Vagina (tissue), 2 donors: ENCODE measurements at regions not wholly inside any gene's neighbourhood (a gene's known extent, or its start where the extent isn't known, plus 50 kb on each side); places are given as distances from the start of the nearest gene placed in this dataset.

ENCODE experiments used
- DNase-seq, 2 donors: peaks; one replicate each; pipeline ENCODE4 v3.0.0-alpha.2; 2017; ENCODE audit errors: extremely low spot score in 2 of 2
- H3K27ac ChIP-seq: fragments of 200-600 bp; sonication (generic); one replicate; pipeline ENCODE4 v1.5.1; 2019
- H3K27me3 ChIP-seq: fragments of 200-600 bp; sonication (generic); one replicate; pipeline ENCODE4 v1.5.1; 2019
- H3K36me3 ChIP-seq, 2 donors: fragments of 200-600 bp; sonication (generic); one replicate each; pipeline ENCODE4 v1.5.1; 2017 to 2019
- H3K4me1 ChIP-seq: fragments of 200-600 bp; sonication (generic); one replicate; pipeline ENCODE4 v1.5.1; 2019
- H3K4me3 ChIP-seq, 2 donors: fragments of 200-600 bp; sonication (generic); 1 replicate in 1 of 2; 2 replicates in 1 of 2; pipeline ENCODE4 v1.5.1; 2016 to 2019
- H3K9me3 ChIP-seq: fragments of 200-600 bp; sonication (generic); one replicate; pipeline ENCODE4 v1.5.1; 2019
- CTCF ChIP-seq, 3 experiments: fragments of 450-650 bp in 2 of 3; fragments of 200-600 bp in 1 of 3; sonication (generic) in 1 of 3; IDR thresholded peaks; one replicate each; pipeline ENCODE4 v1.5.1; 2017 to 2019; ENCODE audit warnings: antibody characterized with exemption in 3 of 3, mild to moderate bottlenecking in 2 of 3, moderate library complexity in 2 of 3
- POLR2A ChIP-seq, 2 donors: fragments of 450-650 bp; IDR thresholded peaks; one replicate each; pipeline ENCODE4 v1.6.1; 2017; ENCODE audit warnings: antibody characterized with exemption in 2 of 2, mild to moderate bottlenecking in 2 of 2, moderate library complexity in 2 of 2
- POLR2AphosphoS5 ChIP-seq, 2 donors: sonication (generic); formaldehyde crosslinking; IDR thresholded peaks; one replicate each; pipeline ENCODE4 v1.9.0; 2017; ENCODE audit warnings: antibody characterized with exemption in 2 of 2, mild to moderate bottlenecking in 2 of 2, low read depth in 1 of 2; ENCODE audit not compliant: insufficient read depth in 1 of 2
- intact Hi-C: fragments of 100-400 bp; cut with DNase I; formaldehyde crosslinking; loops from one replicate; pipeline ENCODE4 v1.15.1; 2023

GRCh38 chr2:5995832-5996231 is 303.6 kb downstream of the SOX11 start:
- Histone ChIP-seq H3K27ac (no peak overlapping the region), H3K27me3 (no peaks in the 10 kb centered on the region), H3K4me3 (no peak overlapping the region), H3K36me3 (no peaks in the 10 kb centered on the region), H3K9me3 (no peaks in the 10 kb centered on the region), H3K4me1 (no peaks in the 10 kb centered on the region)
- intact Hi-C loops, result no loop called here
- no peak for TF ChIP-seq POLR2A (IDR thresholded peaks at IDR 0.05)
- no peak for TF ChIP-seq CTCF (IDR thresholded peaks at IDR 0.05)
- no peak for TF ChIP-seq POLR2AphosphoS5 (IDR thresholded peaks at IDR 0.05; ENCODE audit: insufficient read depth in 1 of 2, low read depth in 1 of 2)
- no peak for DNase-seq

GRCh38 chr2:6008186-6008585 is 316.0 kb downstream of the SOX11 start:
- Histone ChIP-seq H3K4me3 (no peak overlapping the region), H3K36me3 (no peaks in the 10 kb centered on the region), H3K27ac (no peak overlapping the region), H3K27me3 (no peaks in the 10 kb centered on the region), H3K4me1 (no peaks in the 10 kb centered on the region), H3K9me3 (no peaks in the 10 kb centered on the region)
- intact Hi-C loops, result no loop called here
- no peak for DNase-seq
- TF ChIP-seq POLR2AphosphoS5 (IDR thresholded peaks at IDR 0.05; ENCODE audit: insufficient read depth in 1 of 2, low read depth in 1 of 2) (no peak), CTCF (IDR thresholded peaks at IDR 0.05) (no peak), POLR2A (IDR thresholded peaks at IDR 0.05) (no peak)

- TF ChIP-seq CTCF (IDR thresholded peaks at IDR 0.05), result no peak
- no peak for TF ChIP-seq POLR2AphosphoS5 (IDR thresholded peaks at IDR 0.05; ENCODE audit: insufficient read depth in 1 of 2, low read depth in 1 of 2)
- TF ChIP-seq POLR2A (IDR thresholded peaks at IDR 0.05), result no peak
- no peak overlapping the region for H3K27ac ChIP-seq
- no peak overlapping the region for H3K4me3 ChIP-seq
- no peak for DNase-seq
- intact Hi-C loops, result no loop called here
- H3K27me3 ChIP-seq, result no peaks in the 10 kb centered on the region
- H3K9me3 ChIP-seq, result no peaks in the 10 kb centered on the region
- no peaks in the 10 kb centered on the region for H3K4me1 ChIP-seq
- no peaks in the 10 kb centered on the region for H3K36me3 ChIP-seq
These were observed 316.5 kb downstream of the SOX11 start for GRCh38 chr2:6008726-6009125.

- no peak overlapping the region for H3K27ac ChIP-seq
- no peaks in the 10 kb centered on the region for H3K4me1 ChIP-seq
- intact Hi-C loops, result no loop called here
- DNase-seq, result no peak
- TF ChIP-seq POLR2AphosphoS5 (IDR thresholded peaks at IDR 0.05; ENCODE audit: insufficient read depth in 1 of 2, low read depth in 1 of 2) (no peak), CTCF (IDR thresholded peaks at IDR 0.05) (no peak), POLR2A (IDR thresholded peaks at IDR 0.05) (no peak)
- H3K4me3 ChIP-seq, result no peak overlapping the region
- no peaks in the 10 kb centered on the region for H3K9me3 ChIP-seq
- H3K36me3 ChIP-seq, result no peaks in the 10 kb centered on the region
- no peaks in the 10 kb centered on the region for H3K27me3 ChIP-seq
These were observed 318.0 kb downstream of the SOX11 start for GRCh38 chr2:6010163-6010562.

GRCh38 chr2:6011921-6012320 is 319.7 kb downstream of the SOX11 start:
- Histone ChIP-seq H3K27ac (no peak overlapping the region), H3K9me3 (no peaks in the 10 kb centered on the region), H3K4me1 (no peaks in the 10 kb centered on the region), H3K27me3 (no peaks in the 10 kb centered on the region), H3K36me3 (no peaks in the 10 kb centered on the region), H3K4me3 (no peak overlapping the region)
- TF ChIP-seq POLR2A (IDR thresholded peaks at IDR 0.05), result no peak
- TF ChIP-seq POLR2AphosphoS5 (IDR thresholded peaks at IDR 0.05; ENCODE audit: insufficient read depth in 1 of 2, low read depth in 1 of 2), result no peak
- no peak for TF ChIP-seq CTCF (IDR thresholded peaks at IDR 0.05)
- intact Hi-C loops, result no loop called here
- DNase-seq, result no peak
